Left lobe of liver (tissue), 2 donors: ENCODE measurements at regions not wholly inside any gene's neighbourhood (a gene's known extent, or its start where the extent isn't known, plus 50 kb on each side); places are given as distances from the start of the nearest gene placed in this dataset.

Experiments used
- ATAC-seq: fragments of 200-7000 bp; cut with Tn5 transposase; one replicate; pipeline ENCODE4 v1.9.1; 2020; ENCODE audit warnings: mild to moderate bottlenecking, moderate library complexity
- DNase-seq: peaks from one replicate; pipeline ENCODE4 v3.0.0-alpha.2; 2020; ENCODE audit warnings: low spot score
- donor health status: DM: no; HTN: no; CAD: no; lungs with moderate emphysema.
- donor health status: DM: no; HTN: yes; CAD: no.

DNA sequence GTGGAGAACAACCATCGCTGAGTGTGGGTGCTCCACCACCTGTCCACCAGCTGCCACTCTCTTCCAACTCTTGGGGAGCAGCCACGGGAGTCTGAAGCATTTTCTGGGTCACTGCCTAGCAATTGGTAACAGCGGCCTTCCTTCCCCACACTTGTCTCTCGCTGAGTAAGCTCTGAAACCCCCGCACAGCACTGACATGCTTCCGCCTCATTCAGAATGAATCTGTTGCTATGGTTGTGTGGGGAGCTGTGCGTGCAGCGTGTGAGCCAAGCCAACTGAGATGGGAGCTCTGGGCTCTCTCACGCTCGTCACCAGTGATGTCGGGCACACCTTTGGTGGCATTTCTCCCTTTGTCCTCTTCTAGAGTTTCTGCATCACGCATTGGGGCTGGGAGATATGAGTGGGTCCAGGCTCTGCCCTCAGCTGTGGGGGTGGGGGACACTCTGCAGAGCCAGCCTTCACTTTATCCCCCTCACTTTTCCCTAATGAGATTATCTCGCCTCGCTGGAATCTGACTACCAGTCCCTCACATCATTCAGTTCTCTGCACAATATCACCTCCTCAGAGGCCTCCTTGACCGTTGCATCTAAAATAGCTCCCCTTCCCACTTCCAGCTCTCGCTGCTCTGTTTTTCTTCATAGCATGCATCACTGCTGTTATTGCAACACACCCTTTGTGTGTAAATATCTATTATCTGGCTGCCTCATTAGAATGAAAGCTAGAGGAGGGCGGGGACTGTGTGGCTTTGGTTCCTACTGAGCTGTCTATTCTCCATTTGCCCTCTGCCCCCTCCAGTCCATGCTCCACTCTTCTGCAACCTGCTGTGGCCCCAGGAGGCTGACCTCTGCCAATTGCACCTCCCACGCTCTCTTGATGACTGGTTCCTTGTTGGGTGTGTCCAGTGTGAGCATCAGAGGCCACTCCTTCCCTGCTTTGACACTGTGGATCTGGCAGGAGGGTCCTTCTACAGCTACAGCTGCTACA lies 569.9 kb upstream of the CADM1 start:
- ATAC-seq, result peak; percentile 51
- DNase-seq, result no peak

DNA sequence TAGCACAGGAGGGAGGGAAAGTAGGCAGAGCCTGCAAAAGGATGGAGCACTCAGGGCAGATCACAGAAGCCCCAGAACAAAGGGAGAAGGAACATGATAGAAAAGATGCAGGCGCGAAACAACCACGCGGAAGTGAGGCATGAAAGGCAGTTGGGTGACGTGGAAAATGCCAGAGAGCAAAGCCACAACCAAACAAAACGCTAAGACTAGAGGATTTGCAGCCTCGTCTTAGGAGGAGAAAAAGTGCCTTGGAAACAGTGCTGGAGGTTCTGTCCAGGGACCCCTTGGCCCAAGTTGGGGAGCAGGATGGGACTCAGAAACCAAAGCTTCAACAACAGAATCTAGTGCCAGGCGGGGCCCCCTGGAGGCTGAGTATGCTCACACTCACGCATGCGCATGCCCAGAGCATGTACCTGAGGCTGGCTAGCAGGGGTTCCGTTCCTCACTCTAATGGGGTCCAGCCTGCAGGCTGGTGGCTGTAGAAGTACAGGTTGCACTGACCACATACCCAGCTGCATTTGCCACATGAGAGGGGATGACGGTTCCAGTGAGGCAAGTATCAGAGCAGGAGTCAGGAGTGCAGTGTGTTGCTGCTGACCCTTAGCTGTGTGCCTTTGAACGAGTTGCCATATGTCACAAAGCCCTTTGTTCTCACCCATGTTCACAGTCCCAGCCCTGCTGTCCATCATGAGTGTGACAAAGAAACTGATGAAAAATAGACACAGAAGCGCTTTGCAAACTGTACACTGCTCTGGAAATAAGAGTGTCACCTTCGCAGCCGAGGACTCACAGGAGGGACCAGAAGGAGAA lies 568.6 kb upstream of the CADM1 start:
- DNase-seq (no peak), ATAC-seq (no peak)

DNA sequence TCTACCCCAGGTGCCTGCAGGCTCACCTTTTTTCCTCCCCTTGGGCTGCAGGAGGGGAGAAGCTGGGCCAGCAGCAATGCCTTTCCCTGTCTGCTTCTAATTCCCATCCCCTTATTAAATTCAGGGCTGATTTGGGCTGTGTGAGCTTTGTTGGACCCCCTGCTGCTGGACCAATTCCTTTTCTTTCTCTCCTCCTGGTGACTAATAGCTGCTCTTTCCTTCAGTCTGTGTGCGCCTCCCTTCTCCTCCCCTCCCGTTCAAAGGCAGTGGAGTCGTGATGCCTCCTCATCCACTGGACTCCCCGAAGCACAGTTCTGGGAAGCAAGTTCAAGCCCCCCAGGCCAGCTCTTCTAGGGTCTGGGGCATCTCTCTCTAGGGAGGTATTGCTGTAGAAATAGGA lies 567.9 kb upstream of the CADM1 start:
- ATAC-seq (no peak), DNase-seq (no peak)

DNA sequence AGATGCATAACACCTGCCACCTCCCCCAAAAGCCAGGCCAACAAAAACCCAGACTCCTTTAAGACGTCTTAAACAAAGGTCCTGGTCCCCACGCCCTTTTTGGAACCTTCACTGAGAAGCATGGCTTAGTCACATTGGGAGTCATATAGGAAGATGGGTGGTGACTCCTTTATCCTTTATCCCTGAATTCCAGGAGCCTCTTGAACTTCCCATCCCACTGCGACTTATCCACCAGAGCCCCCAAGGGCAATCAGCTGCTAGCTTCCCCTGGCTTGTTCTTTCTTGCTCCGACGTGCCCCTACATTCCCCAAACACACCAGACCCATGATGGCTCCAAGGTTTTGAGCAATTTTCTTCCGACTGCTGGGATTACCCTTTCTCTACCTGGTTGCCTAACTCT lies 567.0 kb upstream of the CADM1 start:
- no peak for DNase-seq
- ATAC-seq, result no peak

DNA sequence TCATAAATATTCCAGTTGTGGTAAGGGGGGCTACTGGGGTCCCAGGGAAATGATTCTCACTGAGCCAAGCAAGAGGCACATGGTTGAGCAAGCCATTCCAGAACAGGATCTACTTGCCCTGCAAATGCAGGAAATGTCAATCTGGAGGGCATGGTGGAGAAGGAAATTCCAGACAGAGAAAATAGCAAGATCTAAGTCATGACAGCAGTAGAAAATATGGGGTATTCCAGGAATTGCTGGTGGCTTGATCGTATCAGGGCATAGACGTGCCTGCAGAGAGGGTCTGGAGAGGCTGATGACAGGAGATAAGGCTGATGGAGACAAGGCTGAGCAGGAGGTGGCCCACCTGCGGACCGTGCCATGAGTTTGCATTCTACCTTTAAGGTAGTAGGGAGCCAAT lies 566.3 kb upstream of the CADM1 start:
- no peak for ATAC-seq
- no peak for DNase-seq

DNA sequence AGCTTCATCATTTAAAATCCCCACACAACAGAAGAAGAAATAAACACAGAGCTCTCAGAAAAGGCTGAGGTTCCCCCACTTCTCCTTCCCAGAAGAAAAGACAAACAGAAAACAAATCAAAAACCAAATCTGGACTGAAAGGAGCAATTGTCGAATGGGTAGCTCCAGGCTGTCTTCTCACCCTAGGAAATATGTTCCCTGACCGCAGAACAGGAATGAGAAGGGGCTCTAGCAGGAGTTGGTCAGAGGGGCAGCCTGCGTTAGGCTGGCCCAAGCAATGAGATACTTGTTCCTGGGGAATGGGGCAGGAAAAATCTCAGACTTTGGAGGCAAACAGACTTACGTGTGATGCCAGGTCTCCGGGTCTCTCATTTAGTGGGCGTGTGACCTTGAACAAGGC lies 562.6 kb upstream of the CADM1 start:
- ATAC-seq (no peak), DNase-seq (no peak)

DNA sequence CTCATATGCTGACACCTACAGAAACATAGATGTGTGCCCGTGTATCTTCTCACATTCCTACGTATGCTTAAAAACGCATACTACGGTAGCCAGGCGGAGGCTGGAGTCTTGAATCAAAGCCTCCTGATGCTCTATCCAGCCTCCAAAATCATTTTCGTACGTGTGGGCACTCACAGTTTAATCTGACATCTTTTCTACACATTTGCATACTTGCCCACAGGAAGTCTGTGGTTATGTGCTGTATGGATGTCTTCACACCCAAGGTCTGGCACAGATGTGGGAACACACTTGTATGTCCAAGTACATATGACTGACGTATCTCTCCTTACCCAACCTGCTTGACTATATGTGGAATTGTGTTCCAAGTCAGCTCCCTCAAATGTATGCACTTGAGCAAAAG lies 561.8 kb upstream of the CADM1 start:
- ATAC-seq (no peak), DNase-seq (no peak)

DNA sequence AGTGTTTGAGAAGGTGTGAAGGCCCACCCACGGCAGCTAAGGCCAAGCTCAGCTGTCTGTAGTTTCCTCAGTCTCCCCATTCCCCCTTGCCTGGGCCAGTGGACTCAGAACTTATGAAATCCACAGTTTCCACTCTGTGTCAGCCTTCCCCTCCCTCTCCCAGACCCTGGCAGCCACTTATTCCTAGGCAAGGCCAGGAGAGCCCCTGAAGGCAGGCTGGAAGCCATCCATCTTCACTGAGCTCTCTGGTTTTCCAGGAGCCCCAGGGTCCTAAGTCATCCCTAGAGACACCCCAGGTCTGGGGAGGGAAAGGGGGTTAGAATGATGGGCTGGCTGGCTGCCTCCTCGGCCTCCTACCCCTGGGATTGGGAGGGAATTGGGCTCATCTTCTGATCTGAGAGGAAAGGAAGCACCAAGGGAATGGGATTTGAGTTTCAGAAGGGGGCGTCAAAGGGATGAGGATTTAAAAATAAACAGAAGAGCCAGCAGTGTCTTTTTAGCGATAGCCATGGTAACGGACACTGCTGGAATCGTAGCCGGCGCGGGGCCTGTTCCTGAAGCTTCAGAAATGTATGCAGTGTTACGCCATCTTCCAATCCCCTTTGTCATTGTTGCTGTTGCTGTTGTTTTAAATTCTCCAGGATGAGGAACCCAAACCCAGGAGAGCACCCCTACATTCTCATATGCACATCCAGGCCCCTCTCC lies 561.1 kb upstream of the CADM1 start:
- no peak for DNase-seq
- ATAC-seq, result no peak

DNA sequence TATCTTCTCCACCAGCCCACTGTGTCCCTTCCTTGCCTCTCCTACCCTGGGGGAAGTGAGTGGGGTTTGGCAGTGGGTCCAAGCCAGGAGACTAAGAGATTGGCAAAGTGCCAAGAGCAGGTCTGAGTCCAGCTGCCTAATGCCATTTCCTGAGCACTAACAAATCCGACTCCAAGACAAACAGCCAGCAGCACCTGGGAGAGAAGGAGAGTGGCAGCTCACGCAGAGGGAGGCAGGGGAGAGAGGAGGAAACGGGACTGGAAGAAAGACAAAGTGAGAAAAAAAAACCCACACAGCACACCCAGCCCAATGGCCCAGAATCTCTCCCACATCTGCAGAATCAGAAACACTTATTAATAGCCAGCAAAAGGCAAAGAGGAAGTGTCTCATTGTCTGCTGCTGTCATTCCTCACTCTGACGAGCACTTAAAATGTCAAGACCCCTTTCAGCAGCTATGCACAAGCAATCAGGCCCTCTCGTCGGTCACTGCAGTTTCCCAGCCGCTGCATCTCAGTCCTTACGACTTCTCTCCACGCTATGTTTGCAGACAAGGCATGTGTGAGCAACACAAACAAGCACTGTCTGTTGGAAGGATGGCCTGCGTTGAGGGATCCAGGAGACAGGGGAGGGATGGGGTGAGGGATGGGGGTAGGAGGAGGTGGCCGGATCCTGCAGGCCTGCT lies 558.4 kb upstream of the CADM1 start:
- no peak for ATAC-seq
- no peak for DNase-seq

DNA sequence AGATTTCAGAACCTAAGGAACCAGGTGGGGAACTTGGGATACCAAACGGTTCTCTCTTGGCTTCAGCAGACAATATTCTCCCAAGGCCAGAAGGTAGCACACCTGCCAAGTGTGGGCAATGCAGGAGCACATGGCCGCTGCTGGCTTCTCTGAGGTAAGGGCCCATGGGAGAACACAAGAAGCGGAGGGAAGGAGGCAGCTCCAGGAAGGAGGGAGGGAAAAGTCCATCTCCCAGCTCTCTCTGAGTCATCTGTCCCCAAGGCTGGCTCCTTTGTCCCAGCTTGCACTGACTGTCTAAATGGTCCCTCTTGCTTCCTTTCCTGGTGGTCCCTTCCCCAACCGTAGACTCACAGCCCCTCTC lies 557.9 kb upstream of the CADM1 start:
- DNase-seq, result no peak
- ATAC-seq, result no peak

DNA sequence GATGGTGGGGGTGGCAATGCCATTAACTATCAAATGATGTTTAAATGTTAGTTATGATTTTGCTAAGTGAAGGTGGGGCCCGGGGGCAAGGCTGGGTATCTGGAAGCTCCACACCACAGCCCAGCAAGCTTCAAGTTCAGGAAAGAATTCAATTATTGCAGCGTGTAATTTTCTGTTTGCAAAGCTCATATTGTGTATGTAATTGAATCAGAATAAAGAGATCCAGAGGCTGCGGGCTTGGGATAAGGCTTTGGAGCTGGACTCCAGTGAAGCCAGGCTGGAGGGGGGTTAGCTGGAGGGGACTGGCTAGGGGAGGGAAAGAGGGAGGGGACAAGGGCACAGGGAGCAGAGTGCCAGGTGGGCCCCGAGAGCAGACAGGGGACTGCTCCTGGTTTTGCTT lies 557.1 kb upstream of the CADM1 start:
- no peak for ATAC-seq
- no peak for DNase-seq

DNA sequence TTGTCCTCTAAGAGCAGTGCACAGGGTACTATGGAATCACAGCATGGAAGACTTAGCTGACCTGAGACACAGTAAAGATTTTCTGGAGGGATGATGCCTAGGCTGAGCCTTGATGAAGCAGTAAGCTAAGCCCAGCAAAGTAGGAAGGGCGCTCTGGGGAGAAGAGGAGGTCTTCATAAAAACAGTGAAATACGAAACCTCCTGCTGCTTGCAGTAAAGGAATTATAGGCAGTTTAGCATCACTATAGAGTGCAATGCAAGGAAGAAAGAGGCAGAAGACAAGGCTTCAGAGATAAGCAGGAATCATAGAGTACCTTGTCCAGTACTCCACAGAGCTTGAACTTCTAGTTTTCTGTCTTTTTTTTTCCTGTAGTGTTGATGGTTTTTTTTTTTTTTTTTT lies 555.7 kb upstream of the CADM1 start:
- no peak for ATAC-seq

DNA sequence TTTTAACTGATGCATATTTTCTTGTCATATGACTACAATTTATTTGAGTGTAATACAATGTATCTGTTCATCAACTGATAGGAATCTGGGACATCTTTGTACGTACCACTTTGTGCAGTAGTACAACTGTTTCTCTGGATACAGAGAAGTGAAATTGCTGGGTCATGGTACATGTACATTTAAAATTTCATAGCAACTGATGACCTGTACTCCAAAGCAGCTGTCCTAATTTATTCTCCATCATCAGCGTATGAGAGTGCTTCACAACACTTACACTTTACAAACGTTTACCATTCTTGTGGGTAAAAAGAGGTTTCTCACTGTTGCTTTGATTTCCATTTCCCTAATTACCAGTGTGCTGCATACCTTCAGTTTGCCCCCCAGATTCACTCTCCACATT lies 552.8 kb upstream of the CADM1 start:
- DNase-seq, result no peak
- no peak for ATAC-seq

More for the DNA sequence above, 555.7 kb upstream of the CADM1 start:
- DNase-seq, result no peak

DNA sequence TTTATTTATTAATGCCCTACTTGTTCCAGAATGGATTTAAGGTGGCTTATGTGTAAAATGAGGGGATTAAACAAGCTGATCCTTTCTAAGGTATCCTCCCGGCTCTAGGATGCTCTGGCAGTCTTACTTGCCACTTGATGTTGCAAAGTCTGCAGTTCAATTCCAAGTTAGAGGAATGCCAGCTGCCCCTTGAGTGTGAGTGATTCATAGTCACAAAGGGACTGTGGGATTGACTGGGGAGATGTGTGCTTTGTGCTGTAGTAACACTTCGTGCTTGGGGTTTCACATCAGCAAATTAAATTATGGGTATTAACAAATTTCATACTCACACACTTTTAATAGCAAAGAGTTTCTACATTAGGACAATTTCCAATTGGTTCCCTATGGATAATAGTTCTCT lies 550.8 kb upstream of the CADM1 start:
- ATAC-seq (no peak), DNase-seq (no peak)

DNA sequence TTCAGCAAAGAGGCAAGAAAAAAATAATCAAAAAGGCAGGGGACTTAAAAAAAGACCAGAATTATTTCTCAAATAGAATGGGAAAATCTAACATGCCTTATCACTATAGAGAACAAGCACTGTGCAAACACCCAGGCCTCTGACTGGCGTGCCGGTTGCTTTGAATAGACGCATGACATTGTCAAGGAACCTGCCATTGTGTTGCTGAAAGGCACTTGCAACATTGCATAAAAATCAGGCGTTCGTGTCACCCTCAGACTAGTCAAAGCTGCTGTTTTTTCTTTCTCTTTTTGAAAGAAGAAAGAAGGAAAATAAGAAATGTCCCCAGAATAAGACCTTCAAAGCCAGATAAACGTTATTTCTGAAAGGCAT lies 549.3 kb upstream of the CADM1 start:
- no peak for ATAC-seq

DNA sequence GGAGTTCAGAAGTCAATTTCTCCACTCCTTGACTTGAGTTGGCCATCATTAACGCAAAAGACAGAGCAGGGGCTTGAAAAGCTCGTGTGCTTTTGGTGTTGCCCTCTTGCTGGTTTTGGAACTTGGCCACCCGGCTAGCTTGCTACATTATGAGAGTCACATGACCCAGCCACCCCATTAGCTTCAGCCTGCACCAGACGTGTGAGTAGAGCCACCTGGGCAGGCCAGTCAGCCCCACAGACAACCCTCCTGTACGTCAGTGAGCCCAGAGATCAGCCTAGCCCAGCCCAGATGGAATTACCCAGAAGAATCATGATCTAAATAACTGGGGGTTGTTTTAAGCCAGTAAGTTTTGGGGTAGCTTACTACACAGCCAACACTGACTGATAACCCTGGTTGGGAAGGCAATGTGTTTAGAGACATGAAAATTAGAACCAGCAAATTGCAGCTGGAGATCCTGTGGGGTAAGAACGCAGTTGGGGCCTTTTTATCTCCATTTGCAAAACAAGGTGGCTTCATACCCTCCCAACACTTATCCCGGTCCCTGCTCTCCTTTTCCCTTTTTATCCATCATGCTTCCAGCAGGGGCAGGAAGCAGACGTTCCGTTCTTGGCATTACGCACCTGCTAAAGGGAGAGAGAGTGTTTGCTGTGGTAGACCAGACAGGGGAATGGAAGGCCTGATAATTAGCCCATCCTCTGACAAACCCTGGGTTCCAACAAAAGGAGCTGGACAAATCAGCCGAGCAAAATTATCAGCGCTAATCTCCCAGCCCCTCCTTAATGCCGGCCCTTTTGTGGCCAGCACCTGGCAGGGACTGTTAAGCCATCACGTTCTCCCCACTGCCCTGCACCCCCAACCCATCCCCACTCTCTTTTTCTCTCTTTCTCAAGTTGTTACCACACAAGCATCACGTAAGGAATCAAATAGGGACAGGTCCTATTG lies 548.7 kb upstream of the CADM1 start:
- DNase-seq (no peak), ATAC-seq (no peak)

More for the DNA sequence above, 549.3 kb upstream of the CADM1 start:
- no peak for DNase-seq

DNA sequence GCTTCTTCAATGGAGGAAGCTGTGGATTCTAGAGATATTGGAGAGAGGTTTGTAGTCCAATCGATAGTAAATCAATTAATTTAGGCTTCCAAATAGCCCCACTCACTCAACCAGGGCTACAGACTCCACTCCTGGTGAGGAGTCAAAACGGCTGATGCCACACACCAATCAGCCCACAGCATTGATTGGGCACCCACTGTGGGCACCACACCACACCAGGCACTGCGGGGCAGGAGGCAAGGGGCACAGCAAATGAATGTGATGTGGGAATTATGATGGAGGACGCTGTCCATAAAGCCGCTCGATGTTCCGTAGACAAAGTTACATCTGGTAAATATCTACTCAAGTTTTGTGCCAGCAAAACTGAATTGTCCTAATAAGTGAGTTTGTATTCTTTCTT lies 547.3 kb upstream of the CADM1 start:
- ATAC-seq (no peak), DNase-seq (no peak)

DNA sequence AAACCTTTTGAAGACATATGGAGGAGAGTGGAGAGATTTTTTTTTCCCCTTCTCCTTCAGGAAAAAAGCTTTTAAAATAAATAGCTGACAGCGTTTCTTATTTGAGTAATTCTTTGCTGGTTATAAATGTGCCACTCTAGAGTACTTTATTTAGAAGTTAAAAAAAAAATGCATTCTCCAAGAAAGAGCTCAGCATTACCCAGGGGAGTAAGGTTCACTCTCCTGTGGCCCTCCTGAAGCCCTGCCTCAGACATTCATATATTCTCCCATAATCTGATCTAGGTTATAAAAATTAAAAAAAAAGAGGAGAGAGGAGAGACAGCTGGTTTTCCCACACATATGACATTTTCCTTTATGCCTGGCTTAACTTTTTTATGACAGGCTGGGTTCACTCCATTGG lies 545.2 kb upstream of the CADM1 start:
- ATAC-seq (no peak), DNase-seq (no peak)

DNA sequence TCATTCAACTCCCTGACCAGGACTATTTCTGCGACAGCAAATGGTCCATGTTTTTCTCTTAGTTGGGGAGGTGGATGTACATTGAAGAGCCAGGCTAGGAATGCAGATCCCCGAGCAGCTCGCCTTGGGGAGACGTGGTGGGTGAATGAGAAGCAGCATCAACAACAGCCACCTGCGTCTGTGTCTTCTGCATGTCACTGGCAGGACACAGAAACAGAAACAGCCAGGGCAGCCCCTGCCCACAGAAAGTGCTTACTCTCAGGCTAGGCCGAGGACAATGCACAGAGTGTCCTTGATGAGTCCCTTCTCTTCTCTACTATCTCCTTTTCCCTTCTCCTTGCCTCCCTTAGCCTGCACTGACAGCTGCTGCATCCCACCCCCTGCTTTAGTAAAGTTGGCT lies 541.9 kb upstream of the CADM1 start:
- DNase-seq (no peak), ATAC-seq (no peak)

DNA sequence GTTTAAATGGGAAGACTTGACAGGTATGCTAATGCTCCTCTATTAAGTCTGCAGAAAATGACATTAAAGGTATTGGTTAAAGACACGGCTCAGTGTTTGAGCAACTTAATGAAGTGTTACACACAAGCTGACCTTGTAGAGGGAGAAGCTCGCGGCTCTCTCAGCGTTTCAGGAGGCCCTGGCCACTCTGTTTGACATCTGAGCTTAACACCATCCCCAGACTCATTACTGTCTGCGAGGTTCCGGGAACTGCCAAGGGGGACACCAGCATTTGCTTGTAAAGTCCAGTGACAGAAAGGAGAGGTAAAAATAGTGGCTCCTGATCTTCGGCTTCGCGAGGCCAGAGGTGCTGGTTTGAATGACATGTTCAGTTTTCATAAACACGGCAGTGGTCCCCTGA lies 540.7 kb upstream of the CADM1 start:
- no peak for ATAC-seq
- DNase-seq, result no peak
